Activated T-helper 17 cell treated with anti-CD3 and anti-CD28 coated beads, Interleukin-2, amount 50 U/mL, for 72 hours (primary cell): ENCODE measurements at regions not wholly inside any gene's neighbourhood (a gene's known extent, or its start where the extent isn't known, plus 50 kb on each side); places are given as distances from the start of the nearest gene placed in this dataset.
"Not testable (repeated sequence)": the region's sequence is repeated elsewhere in the genome, so short reads cannot be mapped to it uniquely, and the experiment has no call there.

Experiments used
- ATAC-seq: fragments of 150-1000 bp; cut with Tn5 transposase; replicated peaks from 2 replicates; pipeline ENCODE4 v1.10.0; 2021; ENCODE audit warnings: mild to moderate bottlenecking, moderate library complexity
- H3K27ac Mint-ChIP-seq: one replicate; pipeline ENCODE4 v1.8.0; 2022; ENCODE audit warnings: mixed read lengths
- H3K27me3 Mint-ChIP-seq: one replicate; pipeline ENCODE4 v1.8.0; 2022; ENCODE audit warnings: mixed read lengths
- H3K36me3 Mint-ChIP-seq: one replicate; pipeline ENCODE4 v1.8.0; 2022; ENCODE audit warnings: low read depth, mild to moderate bottlenecking, mixed read lengths
- H3K4me1 Mint-ChIP-seq: one replicate; pipeline ENCODE4 v1.8.0; 2022; ENCODE audit warnings: mixed read lengths
- H3K4me3 Mint-ChIP-seq: one replicate; pipeline ENCODE4 v1.8.0; 2022; ENCODE audit warnings: mild to moderate bottlenecking, mixed read lengths
- H3K9me3 Mint-ChIP-seq: one replicate; pipeline ENCODE4 v1.8.0; 2022; ENCODE audit warnings: mixed read lengths

DNA sequence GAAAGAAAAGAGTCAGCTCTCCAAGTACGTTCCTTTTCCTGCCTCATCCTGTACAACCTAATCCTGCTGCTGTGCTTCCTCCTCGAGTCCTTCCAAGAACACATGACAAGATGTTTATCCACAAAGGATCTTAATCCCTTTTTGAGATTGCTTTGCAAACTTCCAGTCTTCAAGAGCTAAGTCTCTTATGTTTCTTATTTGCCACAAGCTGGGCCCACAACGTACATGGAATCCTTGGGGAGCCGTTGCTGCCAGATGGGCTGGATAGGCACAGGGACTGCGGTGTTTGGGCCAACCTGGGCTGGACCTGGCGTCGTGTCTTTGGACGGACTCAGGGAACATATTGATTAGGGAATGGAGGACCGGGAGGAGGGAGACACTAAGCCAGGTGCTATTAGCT is 79.7 kb upstream of the AFDN start:
- peaks cover 6% of the 10 kb centered on the region for H3K27me3 Mint-ChIP-seq

DNA sequence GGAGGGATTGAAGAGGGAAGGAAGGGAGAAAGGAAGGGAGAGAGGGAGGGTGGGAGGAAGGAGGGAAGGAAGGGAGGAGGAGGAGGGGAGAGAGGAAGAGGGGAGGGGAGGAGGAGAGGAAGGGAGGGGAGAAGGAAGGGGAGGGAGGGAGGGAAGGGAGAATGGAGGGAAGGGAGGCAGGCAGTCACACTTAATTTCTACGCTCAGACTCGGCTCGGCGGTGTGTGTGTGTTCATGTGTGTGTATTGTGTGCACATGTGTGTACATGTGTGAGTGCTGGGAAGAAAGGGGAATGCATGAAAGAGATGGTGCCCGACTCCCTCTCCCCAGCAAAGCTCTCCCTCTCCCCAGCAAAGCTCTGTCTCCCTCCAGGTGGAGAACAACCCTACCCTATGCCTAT is 79.1 kb upstream of the AFDN start:
- Mint-ChIP-seq H3K4me3 (no peak overlapping the region), H3K27ac (no peak overlapping the region), H3K9me3 (no peaks in the 10 kb centered on the region), H3K4me1 (no peaks in the 10 kb centered on the region), H3K27me3 (peaks cover 6% of the 10 kb centered on the region), H3K36me3 (no peaks in the 10 kb centered on the region)
- no peak for ATAC-seq

More for the DNA sequence above, 79.7 kb upstream of the AFDN start:
- no peak overlapping the region for H3K27ac Mint-ChIP-seq
- H3K36me3 Mint-ChIP-seq = no peaks in the 10 kb centered on the region
- no peaks in the 10 kb centered on the region for H3K4me1 Mint-ChIP-seq
- H3K4me3 Mint-ChIP-seq = no peak overlapping the region
- H3K9me3 Mint-ChIP-seq = no peaks in the 10 kb centered on the region
- ATAC-seq = no peak

DNA sequence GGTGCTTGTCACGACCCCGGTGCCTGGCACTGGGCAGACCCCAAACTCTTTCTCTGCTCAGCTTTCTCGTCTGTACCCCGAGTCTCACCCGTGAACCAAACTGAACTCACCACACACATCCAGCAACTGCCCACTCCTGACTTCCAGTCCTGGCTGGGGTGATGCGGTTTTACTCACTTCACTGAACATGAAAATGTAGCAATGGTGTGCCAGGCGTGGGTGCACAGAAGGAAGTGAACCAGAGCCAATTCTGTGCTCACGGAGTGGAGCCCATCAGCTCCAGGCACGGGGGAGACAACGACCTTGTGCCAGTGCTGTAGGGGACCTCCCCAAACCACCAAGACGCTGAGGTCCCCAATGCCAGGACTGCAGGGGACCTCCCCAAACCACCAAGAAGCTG is 78.7 kb upstream of the AFDN start:
- Mint-ChIP-seq H3K36me3 (no peaks in the 10 kb centered on the region), H3K9me3 (no peaks in the 10 kb centered on the region), H3K4me3 (no peak overlapping the region), H3K27me3 (peaks cover 6% of the 10 kb centered on the region), H3K4me1 (no peaks in the 10 kb centered on the region), H3K27ac (no peak overlapping the region)
- no peak for ATAC-seq

DNA sequence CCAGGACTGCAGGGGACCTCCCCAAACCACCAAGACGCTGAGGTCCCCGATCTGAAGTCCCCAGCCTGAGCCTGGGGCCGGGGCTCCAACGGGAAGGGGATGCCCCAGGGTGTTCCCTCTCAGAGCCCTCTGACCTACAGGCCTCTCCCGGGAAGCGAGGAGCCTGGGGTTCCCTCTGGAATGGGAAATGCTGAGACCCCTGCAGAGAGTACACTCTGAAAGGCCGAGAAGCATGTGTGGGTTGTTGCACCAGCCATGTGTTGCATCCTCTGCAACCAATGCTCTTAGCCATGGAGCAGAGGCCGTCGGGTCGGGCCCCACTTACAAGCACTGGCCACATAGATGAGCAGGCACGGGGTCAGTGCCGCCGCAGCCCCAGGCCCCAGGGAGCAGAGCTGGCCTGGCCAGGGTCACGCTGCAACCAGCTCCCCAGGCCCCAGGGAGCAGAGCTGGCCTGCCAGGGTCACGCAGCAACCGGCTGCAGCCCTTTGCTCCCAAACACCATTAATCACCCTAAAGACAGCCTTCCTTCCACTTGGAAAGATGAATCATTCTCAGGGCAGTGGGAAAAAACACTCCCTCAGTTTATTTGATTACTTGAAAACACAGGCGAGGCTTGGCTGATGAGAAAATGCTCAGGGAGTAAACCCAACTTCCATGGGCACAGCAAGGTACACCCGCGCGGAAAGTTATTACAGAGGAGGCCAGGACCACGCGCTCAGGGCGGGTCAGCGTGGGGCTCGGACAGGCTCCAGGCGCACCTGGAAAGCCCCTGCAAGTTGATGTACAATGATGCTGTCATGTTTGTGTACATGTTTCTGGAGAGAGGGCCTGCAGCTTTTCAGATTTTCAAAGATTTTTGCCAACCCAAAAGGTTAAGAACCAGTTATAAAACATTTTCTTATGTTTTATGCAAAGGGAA is 78.0 kb upstream of the AFDN start:
- ATAC-seq = no peak
- no peak overlapping the region for H3K27ac Mint-ChIP-seq
- no peaks in the 10 kb centered on the region for H3K9me3 Mint-ChIP-seq
- no peaks in the 10 kb centered on the region for H3K4me1 Mint-ChIP-seq
- no peak overlapping the region for H3K4me3 Mint-ChIP-seq
- H3K36me3 Mint-ChIP-seq = no peaks in the 10 kb centered on the region
- peaks cover 6% of the 10 kb centered on the region for H3K27me3 Mint-ChIP-seq

DNA sequence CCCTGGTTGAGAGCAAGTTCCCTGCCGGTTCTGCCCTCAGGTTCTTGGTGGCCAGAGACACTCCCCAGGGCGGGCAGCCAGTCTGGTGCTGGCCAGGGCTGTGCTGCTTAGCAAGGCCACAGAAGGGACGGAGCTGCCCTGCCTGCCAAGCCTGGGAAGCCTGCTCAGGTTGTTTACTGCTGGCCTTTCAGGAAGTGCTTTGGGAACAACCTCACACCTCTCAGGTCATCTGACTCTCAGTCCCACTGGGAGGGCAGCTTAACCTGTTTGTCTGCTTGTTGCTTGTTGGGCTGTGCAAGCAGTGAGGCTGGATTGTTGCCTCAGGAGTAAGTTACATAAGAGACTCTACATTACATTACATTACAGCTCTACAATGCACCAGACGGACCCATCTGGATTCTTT is 75.8 kb upstream of the AFDN start:
- H3K4me1 Mint-ChIP-seq = no peaks in the 10 kb centered on the region
- ATAC-seq = no peak
- no peaks in the 10 kb centered on the region for H3K9me3 Mint-ChIP-seq
- H3K4me3 Mint-ChIP-seq = no peak overlapping the region
- H3K27ac Mint-ChIP-seq = no peak overlapping the region
- peaks cover 10% of the 10 kb centered on the region for H3K27me3 Mint-ChIP-seq
- no peaks in the 10 kb centered on the region for H3K36me3 Mint-ChIP-seq

DNA sequence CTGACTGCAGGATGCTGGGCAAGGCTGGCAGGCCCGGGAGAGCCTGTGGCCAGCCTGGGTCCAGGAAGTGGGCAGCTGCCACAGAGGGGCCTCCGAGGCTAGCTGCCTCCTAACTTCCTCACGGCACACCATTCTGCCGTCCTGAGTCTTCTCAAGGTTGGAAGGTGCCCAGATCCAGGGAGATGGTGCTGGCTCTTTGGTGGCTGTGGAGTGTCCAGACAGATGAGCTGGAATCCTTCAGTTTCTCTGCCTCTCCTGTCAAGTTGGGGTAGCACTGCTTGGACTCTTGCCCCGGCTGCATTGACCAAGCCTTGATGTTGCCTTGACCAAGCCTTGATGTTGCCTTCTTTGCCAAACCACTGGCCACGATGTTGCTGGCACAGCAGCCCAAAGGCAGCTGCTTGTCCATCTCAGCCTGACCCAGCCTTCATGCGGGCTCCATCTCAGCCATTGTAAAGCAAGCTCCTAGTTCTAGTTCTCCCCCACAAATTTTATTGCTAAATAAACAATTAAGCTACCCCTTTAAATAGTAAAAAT is 75.1 kb upstream of the AFDN start:
- Mint-ChIP-seq H3K27me3 (peaks cover 10% of the 10 kb centered on the region), H3K4me1 (no peaks in the 10 kb centered on the region), H3K27ac (no peak overlapping the region), H3K36me3 (no peaks in the 10 kb centered on the region), H3K9me3 (no peaks in the 10 kb centered on the region), H3K4me3 (no peak overlapping the region)
- no peak for ATAC-seq

DNA sequence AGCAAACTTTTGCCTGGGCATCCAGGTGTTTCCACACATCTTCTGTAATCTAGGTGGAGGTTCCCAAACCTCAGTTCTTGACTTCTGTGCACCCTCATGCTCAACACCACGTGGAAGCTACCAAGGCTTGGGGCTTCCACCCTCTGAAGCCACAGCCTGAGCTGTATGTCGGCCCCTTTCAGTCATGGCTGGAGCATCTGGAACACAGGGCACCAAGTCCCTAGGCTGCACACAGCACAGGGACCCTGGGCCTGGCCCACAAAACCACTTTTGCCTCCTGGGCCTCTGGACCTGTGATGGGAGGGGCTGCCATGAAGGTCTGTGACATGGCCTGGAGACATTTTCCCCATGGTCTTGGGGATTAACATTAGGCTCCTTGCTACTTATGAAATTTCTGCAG is 73.4 kb upstream of the AFDN start:
- H3K4me1 Mint-ChIP-seq, H3K27ac Mint-ChIP-seq, H3K4me3 Mint-ChIP-seq, H3K9me3 Mint-ChIP-seq, H3K27me3 Mint-ChIP-seq, ATAC-seq, H3K36me3 Mint-ChIP-seq: not testable (repeated sequence)

DNA sequence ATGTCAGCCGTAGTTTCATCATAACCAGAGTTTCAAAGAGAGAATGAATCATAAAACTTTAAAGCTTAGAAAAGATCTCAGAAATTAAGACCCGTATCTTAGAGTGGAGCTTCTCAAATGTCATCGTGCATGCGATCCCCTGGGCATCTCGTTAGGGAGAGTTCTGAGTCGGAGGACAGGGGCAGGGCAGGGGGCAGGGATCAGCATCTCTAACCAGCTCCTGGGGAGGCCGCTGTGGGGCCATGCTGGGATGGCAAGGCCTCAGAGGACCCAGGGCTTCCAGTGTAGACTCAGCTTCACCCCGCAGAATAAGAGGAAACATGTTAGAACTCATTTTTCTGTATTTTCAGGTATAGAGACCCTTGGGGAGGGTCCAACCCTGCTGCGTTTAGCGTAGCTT is 72.0 kb upstream of the AFDN start:
- peaks cover 9% of the 10 kb centered on the region for H3K27me3 Mint-ChIP-seq
- ATAC-seq = no peak
- H3K9me3 Mint-ChIP-seq = no peaks in the 10 kb centered on the region
- no peaks in the 10 kb centered on the region for H3K36me3 Mint-ChIP-seq
- no peak overlapping the region for H3K4me3 Mint-ChIP-seq
- no peak overlapping the region for H3K27ac Mint-ChIP-seq
- no peaks in the 10 kb centered on the region for H3K4me1 Mint-ChIP-seq

DNA sequence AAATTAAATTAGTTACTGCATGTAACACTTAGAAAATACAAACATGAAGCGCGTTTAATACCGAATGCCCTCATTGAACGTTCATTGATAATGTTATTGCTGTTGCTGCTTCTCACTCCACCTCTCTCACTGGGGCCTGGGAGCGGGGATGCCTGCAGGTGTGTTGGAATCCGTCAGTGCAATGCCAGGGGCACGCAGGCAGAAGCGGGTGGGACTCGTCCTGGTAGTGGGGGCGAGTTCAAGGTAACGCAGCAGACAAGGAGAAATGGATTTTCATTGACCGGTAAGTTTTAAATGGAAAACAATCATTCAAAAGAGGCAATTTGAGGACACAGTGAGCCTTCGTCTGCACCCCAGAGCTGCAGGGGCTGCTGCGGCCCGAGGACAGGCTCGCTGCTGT is 71.2 kb upstream of the AFDN start:
- H3K27me3 Mint-ChIP-seq = peaks cover 9% of the 10 kb centered on the region
- H3K4me3 Mint-ChIP-seq = no peak overlapping the region
- no peak for ATAC-seq
- no peaks in the 10 kb centered on the region for H3K4me1 Mint-ChIP-seq
- no peaks in the 10 kb centered on the region for H3K36me3 Mint-ChIP-seq
- no peaks in the 10 kb centered on the region for H3K9me3 Mint-ChIP-seq
- H3K27ac Mint-ChIP-seq = no peak overlapping the region

DNA sequence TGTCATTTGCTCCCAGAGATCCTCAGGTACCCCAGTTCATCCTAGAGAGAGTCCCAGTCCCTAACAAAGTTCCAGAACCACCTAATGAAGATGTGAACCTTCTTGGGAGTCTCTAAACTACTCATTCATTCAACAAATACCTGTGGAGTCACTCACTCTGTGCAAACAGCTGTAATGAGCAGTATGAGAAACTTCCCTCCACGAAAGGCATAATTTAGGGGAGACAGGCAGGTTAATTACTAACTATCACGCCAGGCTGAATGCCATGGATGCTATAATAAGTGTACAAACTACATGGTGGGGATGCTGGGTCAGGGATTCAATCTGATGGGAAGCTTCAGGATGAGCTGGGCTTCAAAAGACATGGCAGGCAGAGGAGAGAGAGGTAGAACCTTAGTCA is 70.1 kb upstream of the AFDN start:
- Mint-ChIP-seq H3K27me3 (peaks cover 9% of the 10 kb centered on the region), H3K4me1 (no peaks in the 10 kb centered on the region), H3K36me3 (no peaks in the 10 kb centered on the region), H3K4me3 (no peak overlapping the region), H3K27ac (no peak overlapping the region), H3K9me3 (no peaks in the 10 kb centered on the region)
- ATAC-seq = no peak

DNA sequence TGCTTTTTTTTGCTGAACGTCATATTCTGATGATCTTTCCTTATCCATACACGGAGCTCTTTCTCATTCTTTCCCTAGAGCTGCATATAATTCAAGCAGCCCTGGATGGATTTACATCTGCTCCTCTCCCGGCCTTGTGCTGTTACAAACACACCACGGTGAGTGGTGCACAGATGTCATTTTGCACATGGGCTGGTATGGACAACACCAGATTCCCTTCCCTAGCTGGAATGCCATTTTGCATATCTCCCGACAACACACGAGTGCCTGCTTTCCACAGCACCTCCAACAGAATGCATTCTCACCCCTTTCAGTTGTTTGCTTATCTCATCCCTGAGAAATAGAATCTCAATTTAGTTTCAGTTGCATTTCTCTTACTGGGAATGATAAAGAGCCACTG is 69.5 kb upstream of the AFDN start:
- Mint-ChIP-seq H3K27ac (no peak overlapping the region), H3K4me1 (no peaks in the 10 kb centered on the region), H3K9me3 (no peaks in the 10 kb centered on the region), H3K27me3 (peaks cover 9% of the 10 kb centered on the region), H3K36me3 (no peaks in the 10 kb centered on the region), H3K4me3 (no peak overlapping the region)
- ATAC-seq = no peak

DNA sequence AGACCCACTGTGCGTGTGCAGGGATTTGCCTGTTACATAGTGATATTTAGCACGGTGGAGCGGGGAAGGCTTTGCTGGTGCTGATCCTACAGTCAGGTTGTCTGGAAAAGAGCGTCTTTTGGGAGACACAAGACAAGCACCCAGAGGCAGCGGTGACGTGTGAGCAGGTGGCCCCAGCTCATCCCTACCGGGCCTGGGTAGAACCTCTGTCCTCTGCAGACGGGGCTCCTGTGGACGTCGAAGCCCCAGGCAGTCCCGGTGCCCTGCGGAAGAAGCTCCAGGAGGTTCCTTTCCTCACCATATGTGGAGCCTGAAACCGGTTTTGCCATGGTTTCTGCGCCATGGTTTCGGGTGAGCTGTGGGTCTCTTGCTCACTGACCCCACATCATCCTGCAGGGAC is 68.9 kb upstream of the AFDN start:
- no peaks in the 10 kb centered on the region for H3K4me1 Mint-ChIP-seq
- H3K4me3 Mint-ChIP-seq = no peak overlapping the region
- H3K9me3 Mint-ChIP-seq = no peaks in the 10 kb centered on the region
- ATAC-seq = no peak
- H3K36me3 Mint-ChIP-seq = no peaks in the 10 kb centered on the region
- peaks cover 9% of the 10 kb centered on the region for H3K27me3 Mint-ChIP-seq
- no peak overlapping the region for H3K27ac Mint-ChIP-seq

DNA sequence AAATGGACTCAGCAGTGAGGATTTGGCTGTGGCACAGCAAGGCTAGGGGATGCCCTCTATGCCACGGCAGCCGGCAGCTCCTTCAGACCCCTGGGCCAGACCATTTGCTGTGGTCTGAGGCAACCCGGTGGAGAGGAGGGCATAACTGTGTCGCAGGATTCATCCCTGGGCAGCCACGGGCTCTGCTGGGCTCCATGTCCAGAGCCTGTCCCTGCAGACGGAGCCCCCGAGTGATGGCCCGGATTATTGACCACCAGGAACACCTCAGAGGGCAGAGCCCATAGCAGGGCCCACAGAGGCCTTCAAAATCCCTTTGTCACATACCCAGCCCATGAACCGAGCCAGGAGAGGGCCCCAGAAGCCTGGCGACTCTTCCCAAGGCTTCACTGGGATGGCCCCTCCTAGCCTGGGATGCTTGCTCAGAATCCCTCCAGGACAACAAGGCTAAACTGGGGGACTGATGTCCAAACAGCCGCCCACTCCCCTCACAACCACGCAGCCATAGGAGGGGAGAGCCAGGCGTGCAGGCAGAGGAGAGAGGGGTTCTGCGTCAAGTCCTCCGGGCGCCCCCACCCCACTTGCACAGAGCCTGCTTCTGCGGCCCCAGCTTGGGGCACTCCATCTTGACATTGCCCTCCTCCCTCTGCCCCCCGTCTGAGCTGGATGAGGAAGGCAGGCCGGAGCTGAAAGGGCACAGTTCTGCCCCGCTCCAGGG is 68.2 kb upstream of the AFDN start:
- Mint-ChIP-seq H3K27me3 (peaks cover 9% of the 10 kb centered on the region), H3K4me1 (no peaks in the 10 kb centered on the region), H3K4me3 (no peak overlapping the region), H3K36me3 (no peaks in the 10 kb centered on the region), H3K27ac (no peak overlapping the region), H3K9me3 (no peaks in the 10 kb centered on the region)
- no peak for ATAC-seq

DNA sequence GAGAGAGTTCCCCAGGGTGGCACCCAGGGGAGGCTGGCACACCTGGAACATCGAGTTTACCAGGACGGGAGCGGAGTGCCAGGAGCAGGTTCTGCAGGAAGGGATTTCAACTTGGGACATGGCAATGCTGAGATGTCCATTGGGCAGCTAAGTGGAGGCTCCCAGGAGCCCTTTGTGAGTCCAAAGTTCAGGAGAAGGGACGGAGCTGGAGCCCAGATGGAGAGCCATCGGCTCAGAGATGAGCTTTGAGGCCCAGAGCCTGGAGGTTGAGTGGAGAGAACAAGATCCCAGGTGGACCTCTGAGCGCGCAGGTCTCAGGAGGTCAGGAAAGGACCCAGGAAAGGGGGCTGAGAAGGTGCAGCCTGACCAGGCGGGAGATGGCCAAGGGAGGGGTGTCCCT is 67.5 kb upstream of the AFDN start:
- Mint-ChIP-seq H3K4me3 (no peak overlapping the region), H3K36me3 (no peaks in the 10 kb centered on the region), H3K9me3 (no peaks in the 10 kb centered on the region), H3K4me1 (no peaks in the 10 kb centered on the region), H3K27me3 (peaks cover 6% of the 10 kb centered on the region), H3K27ac (no peak overlapping the region)
- no peak for ATAC-seq

DNA sequence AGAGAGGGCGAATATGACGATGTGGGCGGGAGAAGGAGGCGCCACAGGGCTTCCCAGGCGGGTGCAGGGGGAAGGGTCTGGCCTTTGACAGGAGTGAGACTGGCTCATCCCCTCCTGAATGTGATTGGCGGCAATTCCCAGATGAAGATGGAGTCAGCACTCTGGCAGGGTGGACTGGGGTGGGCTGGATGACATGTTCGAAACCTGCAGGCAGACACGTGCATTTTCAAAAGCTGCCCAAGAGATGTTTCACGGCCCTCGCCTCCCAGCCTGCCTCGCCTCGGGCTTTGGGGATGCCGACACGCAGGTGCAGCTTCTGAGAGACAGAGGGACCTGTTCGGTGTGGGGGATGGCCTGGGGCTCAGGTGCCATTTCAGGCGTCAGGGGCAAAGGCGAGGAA is 66.8 kb upstream of the AFDN start:
- H3K27me3 Mint-ChIP-seq = peaks cover 5% of the 10 kb centered on the region
- ATAC-seq = no peak
- H3K4me3 Mint-ChIP-seq = no peak overlapping the region
- no peaks in the 10 kb centered on the region for H3K4me1 Mint-ChIP-seq
- no peak overlapping the region for H3K27ac Mint-ChIP-seq
- H3K36me3 Mint-ChIP-seq = no peaks in the 10 kb centered on the region
- no peaks in the 10 kb centered on the region for H3K9me3 Mint-ChIP-seq
